Liver (tissue), 3 donors: ENCODE measurements at regions not wholly inside any gene's neighbourhood (a gene's known extent, or its start where the extent isn't known, plus 50 kb on each side); places are given as distances from the start of the nearest gene placed in this dataset.

Experiments used
- CTCF ChIP-seq: fragments of 150-350 bp; IDR thresholded peaks from 2 replicates; pipeline ENCODE4 v1.5.1; 2017; ENCODE audit warnings: improper control_type of control experiment, low read depth, low read length; ENCODE audit not compliant: missing input control
- EGR1 ChIP-seq, 2 donors: IDR thresholded peaks; 2 replicates each; pipeline ENCODE4 v1.6.1; 2016 to 2018; ENCODE audit warnings: antibody characterized with exemption in 2 of 2, low read depth in 2 of 2
- FOXA2 ChIP-seq: IDR thresholded peaks from 2 replicates; pipeline ENCODE4 v1.6.1; 2016; ENCODE audit warnings: antibody characterized with exemption
- MAX ChIP-seq: IDR thresholded peaks from 2 replicates; pipeline ENCODE4 v1.6.1; 2016; ENCODE audit warnings: antibody characterized with exemption
- donor health status: healthy.
- donor health status: healthy.

GRCh38 chr9:28912621-28913020, 1339.3 kb upstream of the C9orf72 start:
- TF ChIP-seq CTCF (no peak), FOXA2 (no peak), EGR1 (IDR thresholded peaks at IDR 0.05; ENCODE audit: low read depth in 2 of 2) (no peak), MAX (no peak)
